Neural cell (in vitro differentiated cells): ENCODE measurements at regions not wholly inside any gene's neighbourhood (a gene's known extent, or its start where the extent isn't known, plus 50 kb on each side); places are given as distances from the start of the nearest gene placed in this dataset.

Source experiments
- H2AFZ ChIP-seq: fragments of 200-600, 300-800 bp; sonication (generic), shearing (Covaris generic); 2 replicates; pipeline ENCODE4 v1.6.0; 2014; ENCODE audit warnings: low read depth, mild to moderate bottlenecking, antibody characterized with exemption, low read length, moderate library complexity
- H3F3A ChIP-seq: fragments of 200-600 bp; shearing (Covaris generic); 2 replicates; pipeline ENCODE4 v1.6.1; 2016; ENCODE audit warnings: mild to moderate bottlenecking, moderate library complexity, mixed read lengths, antibody characterized with exemption, low read length; ENCODE audit not compliant: insufficient read depth, poor library complexity, severe bottlenecking
- H3K27ac ChIP-seq: fragments of 200-600, 300-800 bp; sonication (generic), shearing (Covaris generic); 2 replicates; pipeline ENCODE4 v1.5.1; 2014; ENCODE audit warnings: mild to moderate bottlenecking, low read length, moderate library complexity
- H3K27me3 ChIP-seq: fragments of 300-800, 200-600 bp; sonication (generic), shearing (Covaris generic); 2 replicates; pipeline ENCODE4 v1.6.0; 2014; ENCODE audit warnings: mild to moderate bottlenecking, low read depth, low read length, moderate library complexity; ENCODE audit not compliant: insufficient read depth
- H3K36me3 ChIP-seq: fragments of 300-800, 200-600 bp; sonication (generic), shearing (Covaris generic); 2 replicates; pipeline ENCODE4 v1.5.1; 2014; ENCODE audit warnings: mild to moderate bottlenecking, antibody characterized with exemption, low read length, moderate library complexity; ENCODE audit not compliant: insufficient read depth
- H3K4me2 ChIP-seq: fragments of 300-800, 200-600 bp; sonication (generic), shearing (Covaris generic); 2 replicates; pipeline ENCODE4 v1.6.0; 2014; ENCODE audit warnings: mild to moderate bottlenecking, low read length
- H3K4me3 ChIP-seq: fragments of 300-800, 200-600 bp; sonication (generic), shearing (Covaris generic); 2 replicates; pipeline ENCODE4 v1.5.1; 2014; ENCODE audit warnings: mild to moderate bottlenecking, low read length, moderate library complexity
- H3K79me2 ChIP-seq: fragments of 200-600 bp; shearing (Covaris generic); replicated peaks from 2 replicates; pipeline ENCODE4 v1.6.0; 2014; ENCODE audit warnings: mild to moderate bottlenecking, low read length, moderate library complexity; ENCODE audit not compliant: insufficient read depth
- H3K9ac ChIP-seq: fragments of 300-800, 200-600 bp; sonication (generic), shearing (Covaris generic); 2 replicates; pipeline ENCODE4 v1.6.1; 2016; ENCODE audit warnings: mild to moderate bottlenecking, low read length, mixed read lengths
- H3K9me2 ChIP-seq: fragments of 200-600 bp; shearing (Covaris generic); 2 replicates; pipeline ENCODE4 v1.6.1; 2016; ENCODE audit warnings: mild to moderate bottlenecking, low read length, mixed read lengths; ENCODE audit not compliant: insufficient read depth
- H3K9me3 ChIP-seq: fragments of 200-600, 300-800 bp; sonication (generic), shearing (Covaris generic); 2 replicates; pipeline ENCODE4 v1.6.1; 2016; ENCODE audit warnings: mild to moderate bottlenecking, mixed run types, low read length, moderate library complexity, mixed read lengths
- H4K20me1 ChIP-seq: fragments of 200-600 bp; shearing (Covaris generic); 2 replicates; pipeline ENCODE4 v1.6.1; 2016; ENCODE audit warnings: mild to moderate bottlenecking, mixed run types; ENCODE audit not compliant: insufficient read depth
- CTCF ChIP-seq: fragments of 450-650 bp; IDR thresholded peaks from 2 replicates; pipeline ENCODE4 v1.5.1; 2014; ENCODE audit warnings: antibody characterized with exemption, mild to moderate bottlenecking, moderate library complexity; ENCODE audit not compliant: poor library complexity, severe bottlenecking
- EP300 ChIP-seq: fragments of 450-650 bp; conservative IDR thresholded peaks from 2 replicates; pipeline ENCODE4 v1.6.1; 2014; ENCODE audit warnings: antibody characterized with exemption, mild to moderate bottlenecking, moderate library complexity; ENCODE audit not compliant: poor library complexity, severe bottlenecking
- EZH2 ChIP-seq: fragments of 200-600, 300-800 bp; shearing (Covaris generic), sonication (generic); IDR thresholded peaks from 2 replicates; pipeline ENCODE4 v1.6.1; 2014; ENCODE audit warnings: antibody characterized with exemption, low read length, borderline replicate concordance, mild to moderate bottlenecking; ENCODE audit not compliant: insufficient read depth, poor library complexity, severe bottlenecking
- MXI1 ChIP-seq: fragments of 450-650 bp; conservative IDR thresholded peaks from 2 replicates; pipeline ENCODE4 v1.6.1; 2014; ENCODE audit warnings: antibody characterized with exemption, mild to moderate bottlenecking; ENCODE audit not compliant: poor library complexity, severe bottlenecking
- POLR2AphosphoS5 ChIP-seq: IDR thresholded peaks from 2 replicates; pipeline ENCODE4 v1.6.1; 2012
- RAD21 ChIP-seq: fragments of 450-650 bp; conservative IDR thresholded peaks from 2 replicates; pipeline ENCODE4 v1.6.1; 2014; ENCODE audit warnings: antibody characterized with exemption, mild to moderate bottlenecking, moderate library complexity
- REST ChIP-seq: IDR thresholded peaks from 2 replicates; pipeline ENCODE4 v1.6.1; 2012; ENCODE audit warnings: borderline replicate concordance
- SMC3 ChIP-seq: fragments of 450-650 bp; conservative IDR thresholded peaks from 2 replicates; pipeline ENCODE4 v1.6.1; 2014; ENCODE audit warnings: antibody characterized with exemption, mild to moderate bottlenecking, moderate library complexity; ENCODE audit not compliant: poor library complexity
- TAF1 ChIP-seq: IDR thresholded peaks from 2 replicates; pipeline ENCODE4 v1.6.1; 2012; ENCODE audit warnings: low read depth

GRCh38 chr12:30450872-30451271, 244.8 kb downstream of the IPO8 start:
- H3K4me2 ChIP-seq: no peak overlapping the region
- H3K79me2 ChIP-seq: no peaks in the 10 kb centered on the region
- no peaks in the 10 kb centered on the region for H3F3A ChIP-seq
- no peak overlapping the region for H3K4me3 ChIP-seq
- TF ChIP-seq POLR2AphosphoS5: no peak
- TF ChIP-seq EP300: no peak
- no peak for TF ChIP-seq CTCF
- no peak for TF ChIP-seq EZH2
- no peak for TF ChIP-seq RAD21
- H2AFZ ChIP-seq: no peak overlapping the region
- no peak overlapping the region for H3K9ac ChIP-seq
- no peaks in the 10 kb centered on the region for H4K20me1 ChIP-seq
- H3K9me3 ChIP-seq: no peaks in the 10 kb centered on the region
- no peaks in the 10 kb centered on the region for H3K27me3 ChIP-seq
- H3K27ac ChIP-seq: no peak overlapping the region
- no peaks in the 10 kb centered on the region for H3K36me3 ChIP-seq
- no peaks in the 10 kb centered on the region for H3K9me2 ChIP-seq

- H2AFZ ChIP-seq: no peak overlapping the region
- no peaks in the 10 kb centered on the region for H3K9me3 ChIP-seq
- TF ChIP-seq RAD21 (no peak), EP300 (no peak), TAF1 (no peak), POLR2AphosphoS5 (no peak), EZH2 (no peak), REST (no peak), CTCF (no peak), SMC3 (no peak), MXI1 (no peak)
- no peak overlapping the region for H3K27ac ChIP-seq
- no peaks in the 10 kb centered on the region for H4K20me1 ChIP-seq
- no peaks in the 10 kb centered on the region for H3K27me3 ChIP-seq
- H3K36me3 ChIP-seq: no peaks in the 10 kb centered on the region
- H3K4me2 ChIP-seq: no peak overlapping the region
- no peaks in the 10 kb centered on the region for H3K79me2 ChIP-seq
- no peak overlapping the region for H3K4me3 ChIP-seq
- H3K9ac ChIP-seq: no peak overlapping the region
- no peaks in the 10 kb centered on the region for H3F3A ChIP-seq
- no peaks in the 10 kb centered on the region for H3K9me2 ChIP-seq
Measured at GRCh38 chr12:30450226-30450625, 245.4 kb downstream of the IPO8 start.
